ENCODE measurements at regions not wholly inside any gene's neighbourhood (a gene's known extent, or its start where the extent isn't known, plus 50 kb on each side); places are given as distances from the start of the nearest gene placed in this dataset.

- TF ChIP-seq CTCF (IDR thresholded peaks at IDR 0.05): no peak
- Histone ChIP-seq H3K27ac (no peak overlapping the region), H3K4me3 (no peak overlapping the region)
- no peak for DNase-seq (ENCODE audit: low spot score)
Measured at GRCh38 chr2:226496273-226496550, 303.4 kb downstream of the IRS1 start.

GRCh38 chr2:226495466-226496272 lies 304.0 kb downstream of the IRS1 start:
- TF ChIP-seq CTCF (IDR thresholded peaks at IDR 0.05): no peak
- Histone ChIP-seq H3K27ac (no peak overlapping the region), H3K4me3 (no peak overlapping the region)
- no peak for DNase-seq (ENCODE audit: low spot score)

GRCh38 chr2:226491112-226491511 lies 308.5 kb downstream of the IRS1 start:
- no peak for DNase-seq (ENCODE audit: low spot score)
- TF ChIP-seq CTCF (IDR thresholded peaks at IDR 0.05): no peak
- no peak overlapping the region for H3K27ac ChIP-seq
- no peak overlapping the region for H3K4me3 ChIP-seq

GRCh38 chr2:226489775-226490541 lies 309.7 kb downstream of the IRS1 start:
- Histone ChIP-seq H3K27ac (no peak overlapping the region), H3K4me3 (no peak overlapping the region)
- no peak for DNase-seq (ENCODE audit: low spot score)
- TF ChIP-seq CTCF (IDR thresholded peaks at IDR 0.05): no peak

- H3K27ac ChIP-seq: no peak overlapping the region
- H3K4me3 ChIP-seq: no peak overlapping the region
- no peak for TF ChIP-seq CTCF (IDR thresholded peaks at IDR 0.05)
- no peak for DNase-seq (ENCODE audit: low spot score)
Measured at GRCh38 chr2:226488034-226488433, 311.6 kb downstream of the IRS1 start.

- no peak for DNase-seq (ENCODE audit: low spot score)
- Histone ChIP-seq H3K27ac (no peak overlapping the region), H3K4me3 (no peak overlapping the region)
- TF ChIP-seq CTCF (IDR thresholded peaks at IDR 0.05): no peak
Measured at GRCh38 chr2:226487573-226487972, 312.0 kb downstream of the IRS1 start.

Data from coronary artery (tissue), 2 donors.